ENCODE measurements at regions not wholly inside any gene's neighbourhood (a gene's known extent, or its start where the extent isn't known, plus 50 kb on each side); places are given as distances from the start of the nearest gene placed in this dataset.

GRCh38 chr11:71183878-71184277, 68.5 kb downstream of the SHANK2 start:
- TF ChIP-seq, protein P1, sequence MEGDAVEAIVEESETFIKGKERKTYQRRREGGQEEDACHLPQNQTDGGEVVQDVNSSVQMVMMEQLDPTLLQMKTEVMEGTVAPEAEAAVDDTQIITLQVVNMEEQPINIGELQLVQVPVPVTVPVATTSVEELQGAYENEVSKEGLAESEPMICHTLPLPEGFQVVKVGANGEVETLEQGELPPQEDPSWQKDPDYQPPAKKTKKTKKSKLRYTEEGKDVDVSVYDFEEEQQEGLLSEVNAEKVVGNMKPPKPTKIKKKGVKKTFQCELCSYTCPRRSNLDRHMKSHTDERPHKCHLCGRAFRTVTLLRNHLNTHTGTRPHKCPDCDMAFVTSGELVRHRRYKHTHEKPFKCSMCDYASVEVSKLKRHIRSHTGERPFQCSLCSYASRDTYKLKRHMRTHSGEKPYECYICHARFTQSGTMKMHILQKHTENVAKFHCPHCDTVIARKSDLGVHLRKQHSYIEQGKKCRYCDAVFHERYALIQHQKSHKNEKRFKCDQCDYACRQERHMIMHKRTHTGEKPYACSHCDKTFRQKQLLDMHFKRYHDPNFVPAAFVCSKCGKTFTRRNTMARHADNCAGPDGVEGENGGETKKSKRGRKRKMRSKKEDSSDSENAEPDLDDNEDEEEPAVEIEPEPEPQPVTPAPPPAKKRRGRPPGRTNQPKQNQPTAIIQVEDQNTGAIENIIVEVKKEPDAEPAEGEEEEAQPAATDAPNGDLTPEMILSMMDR (IDR thresholded peaks at IDR 0.05; ENCODE audit: insufficient read depth, low read depth, low read length, missing control alignments) = no peak
- no peak for DNase-seq (ENCODE audit: low read depth)
- no peak overlapping the region for H3K4me3 ChIP-seq (ENCODE audit: low read depth, low read length)

- DNase-seq (ENCODE audit: low read depth) = no peak
- H3K4me3 ChIP-seq (ENCODE audit: low read depth, low read length) = no peak overlapping the region
- TF ChIP-seq, protein P1 (IDR thresholded peaks at IDR 0.05; ENCODE audit: insufficient read depth, low read depth, low read length, missing control alignments) = no peak
These were observed 69.3 kb downstream of the SHANK2 start for GRCh38 chr11:71182791-71183677.

DNA sequence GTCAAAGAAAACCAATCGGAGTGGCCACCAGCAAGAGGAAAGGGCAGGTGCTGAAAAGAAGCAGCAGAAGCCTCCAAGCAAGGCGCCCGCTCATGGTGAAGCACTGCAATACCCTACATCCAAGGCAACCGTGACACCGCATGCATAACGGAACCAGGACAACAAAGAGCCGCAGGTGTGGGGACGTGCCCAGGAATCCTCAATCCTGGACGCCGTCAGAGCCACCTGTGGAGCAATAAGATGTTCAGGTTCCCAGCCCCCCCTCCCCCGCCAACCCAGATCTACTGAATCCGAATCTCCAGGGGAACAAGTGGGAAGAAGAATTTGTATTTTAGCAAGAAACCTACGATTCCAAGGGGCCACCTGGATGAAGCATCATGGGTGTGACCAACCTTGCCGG, 70.8 kb downstream of the SHANK2 start:
- TF ChIP-seq, protein P1 (IDR thresholded peaks at IDR 0.05; ENCODE audit: insufficient read depth, low read depth, low read length, missing control alignments) = no peak
- no peak overlapping the region for H3K4me3 ChIP-seq (ENCODE audit: low read depth, low read length)
- DNase-seq (ENCODE audit: low read depth) = no peak

- TF ChIP-seq, protein P1 (IDR thresholded peaks at IDR 0.05; ENCODE audit: insufficient read depth, low read depth, low read length, missing control alignments) = no peak
- H3K4me3 ChIP-seq (ENCODE audit: low read depth, low read length) = no peak overlapping the region
- no peak for DNase-seq (ENCODE audit: low read depth)
These were observed 71.5 kb downstream of the SHANK2 start for GRCh38 chr11:71180694-71181470.

- TF ChIP-seq, protein P1 (IDR thresholded peaks at IDR 0.05; ENCODE audit: insufficient read depth, low read depth, low read length, missing control alignments) = no peak
- DNase-seq (ENCODE audit: low read depth) = no peak
These were observed 72.3 kb downstream of the SHANK2 start for GRCh38 chr11:71179877-71180605.

GRCh38 chr11:71178076-71178475, 74.3 kb downstream of the SHANK2 start:
- no peak overlapping the region for H3K4me3 ChIP-seq (ENCODE audit: low read depth, low read length)
- TF ChIP-seq, protein P1 (IDR thresholded peaks at IDR 0.05; ENCODE audit: insufficient read depth, low read depth, low read length, missing control alignments) = no peak
- no peak for DNase-seq (ENCODE audit: low read depth)

More at GRCh38 chr11:71179877-71180605, 72.3 kb downstream of the SHANK2 start:
- no peak overlapping the region for H3K4me3 ChIP-seq (ENCODE audit: low read depth, low read length)
